ENCODE measurements at regions not wholly inside any gene's neighbourhood (a gene's known extent, or its start where the extent isn't known, plus 50 kb on each side); places are given as distances from the start of the nearest gene placed in this dataset.

DNA sequence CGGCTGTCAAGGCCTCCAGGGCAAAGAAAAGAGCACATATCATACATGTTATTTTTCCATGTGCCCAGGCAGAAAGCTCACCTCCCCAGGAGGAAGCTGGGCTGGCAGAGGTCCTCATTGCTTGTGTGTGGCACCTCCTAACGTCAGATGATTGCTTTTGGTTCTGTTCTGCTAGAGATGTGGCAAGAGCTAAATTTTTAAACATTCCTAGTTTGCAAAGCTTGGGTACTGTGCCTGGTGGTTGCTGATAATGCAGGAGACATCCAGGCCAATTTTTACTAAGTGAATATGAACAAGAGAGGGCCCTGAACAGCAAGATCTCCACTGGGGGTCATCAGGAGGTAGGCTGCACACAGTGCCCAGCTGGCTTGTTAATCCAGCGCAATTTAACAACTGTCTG, 93.9 kb downstream of the TBX19 start:
- TF ChIP-seq, protein P1, sequence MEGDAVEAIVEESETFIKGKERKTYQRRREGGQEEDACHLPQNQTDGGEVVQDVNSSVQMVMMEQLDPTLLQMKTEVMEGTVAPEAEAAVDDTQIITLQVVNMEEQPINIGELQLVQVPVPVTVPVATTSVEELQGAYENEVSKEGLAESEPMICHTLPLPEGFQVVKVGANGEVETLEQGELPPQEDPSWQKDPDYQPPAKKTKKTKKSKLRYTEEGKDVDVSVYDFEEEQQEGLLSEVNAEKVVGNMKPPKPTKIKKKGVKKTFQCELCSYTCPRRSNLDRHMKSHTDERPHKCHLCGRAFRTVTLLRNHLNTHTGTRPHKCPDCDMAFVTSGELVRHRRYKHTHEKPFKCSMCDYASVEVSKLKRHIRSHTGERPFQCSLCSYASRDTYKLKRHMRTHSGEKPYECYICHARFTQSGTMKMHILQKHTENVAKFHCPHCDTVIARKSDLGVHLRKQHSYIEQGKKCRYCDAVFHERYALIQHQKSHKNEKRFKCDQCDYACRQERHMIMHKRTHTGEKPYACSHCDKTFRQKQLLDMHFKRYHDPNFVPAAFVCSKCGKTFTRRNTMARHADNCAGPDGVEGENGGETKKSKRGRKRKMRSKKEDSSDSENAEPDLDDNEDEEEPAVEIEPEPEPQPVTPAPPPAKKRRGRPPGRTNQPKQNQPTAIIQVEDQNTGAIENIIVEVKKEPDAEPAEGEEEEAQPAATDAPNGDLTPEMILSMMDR (IDR thresholded peaks at IDR 0.05; ENCODE audit: insufficient read depth, low read length, poor library complexity, severe bottlenecking), result no peak
- no peak for TF ChIP-seq EZH2phosphoT487 (conservative IDR thresholded peaks at IDR 0.05; ENCODE audit: low read length)

Data from SU-DHL-6 (cell line).